ENCODE measurements at regions not wholly inside any gene's neighbourhood (a gene's known extent, or its start where the extent isn't known, plus 50 kb on each side); places are given as distances from the start of the nearest gene placed in this dataset.
A peak's percentile ranks its signal among the peaks of the same experiment; 100 is the strongest.

- no peak for DNase-seq (ENCODE audit: low spot score)
- in situ Hi-C loops (cut with HindIII; ENCODE audit: low sequenced_read_pairs) = no loop called here
These were observed 113.4 kb upstream of the CCDC68 start for GRCh38 chr18:55072698-55073097.

- no peak for DNase-seq (ENCODE audit: low spot score)
- in situ Hi-C loops (cut with HindIII; ENCODE audit: low sequenced_read_pairs) = no loop called here
These were observed 112.9 kb upstream of the CCDC68 start for GRCh38 chr18:55072181-55072580.

DNA sequence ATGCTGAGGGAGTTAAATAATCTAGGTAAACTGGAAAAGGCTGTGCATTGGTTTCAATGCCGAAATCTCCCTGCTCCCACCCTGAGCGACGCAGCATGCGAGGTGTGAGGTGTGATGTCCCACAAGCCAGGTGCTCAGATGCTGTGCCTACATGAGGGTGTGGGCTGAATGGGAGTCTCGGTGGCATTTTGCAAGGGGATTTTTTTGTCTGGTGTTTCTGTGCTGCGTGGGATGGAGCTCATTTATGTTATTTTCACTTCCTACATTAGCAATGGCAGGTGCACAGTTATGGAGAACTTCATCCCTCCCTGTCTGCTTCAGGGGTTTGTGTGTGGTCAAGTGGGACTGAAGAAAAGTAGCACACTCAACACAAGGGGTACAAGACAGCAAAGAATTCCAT lies 110.2 kb upstream of the CCDC68 start:
- in situ Hi-C loops (cut with HindIII; ENCODE audit: low sequenced_read_pairs) = no loop called here
- DNase-seq (ENCODE audit: low spot score) = no peak

DNA sequence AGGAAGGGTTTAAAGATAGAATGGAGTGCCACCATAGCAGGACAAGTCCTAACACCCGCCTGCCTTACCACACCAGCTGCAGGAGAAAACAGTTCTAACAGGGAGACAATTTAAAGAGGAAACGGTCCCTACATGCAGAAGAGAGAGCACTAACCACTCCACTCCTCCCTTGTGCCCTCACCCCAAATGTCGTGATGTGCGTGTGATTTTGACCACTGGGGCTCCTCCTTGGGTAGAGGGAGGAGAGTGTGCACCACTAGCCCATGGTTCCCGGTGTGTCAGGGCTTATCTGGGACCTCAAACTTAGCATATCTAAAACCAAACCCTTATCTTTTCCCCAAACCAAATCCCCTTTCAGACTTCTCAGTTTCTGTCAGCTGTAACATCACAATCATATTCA lies 105.5 kb upstream of the CCDC68 start:
- DNase-seq (ENCODE audit: low spot score) = no peak
- in situ Hi-C loops (cut with HindIII; ENCODE audit: low sequenced_read_pairs) = no loop called here

- no peak for DNase-seq (ENCODE audit: low spot score)
- in situ Hi-C loops (cut with HindIII; ENCODE audit: low sequenced_read_pairs) = no loop called here
These were observed 104.8 kb upstream of the CCDC68 start for GRCh38 chr18:55064073-55064472.

DNA sequence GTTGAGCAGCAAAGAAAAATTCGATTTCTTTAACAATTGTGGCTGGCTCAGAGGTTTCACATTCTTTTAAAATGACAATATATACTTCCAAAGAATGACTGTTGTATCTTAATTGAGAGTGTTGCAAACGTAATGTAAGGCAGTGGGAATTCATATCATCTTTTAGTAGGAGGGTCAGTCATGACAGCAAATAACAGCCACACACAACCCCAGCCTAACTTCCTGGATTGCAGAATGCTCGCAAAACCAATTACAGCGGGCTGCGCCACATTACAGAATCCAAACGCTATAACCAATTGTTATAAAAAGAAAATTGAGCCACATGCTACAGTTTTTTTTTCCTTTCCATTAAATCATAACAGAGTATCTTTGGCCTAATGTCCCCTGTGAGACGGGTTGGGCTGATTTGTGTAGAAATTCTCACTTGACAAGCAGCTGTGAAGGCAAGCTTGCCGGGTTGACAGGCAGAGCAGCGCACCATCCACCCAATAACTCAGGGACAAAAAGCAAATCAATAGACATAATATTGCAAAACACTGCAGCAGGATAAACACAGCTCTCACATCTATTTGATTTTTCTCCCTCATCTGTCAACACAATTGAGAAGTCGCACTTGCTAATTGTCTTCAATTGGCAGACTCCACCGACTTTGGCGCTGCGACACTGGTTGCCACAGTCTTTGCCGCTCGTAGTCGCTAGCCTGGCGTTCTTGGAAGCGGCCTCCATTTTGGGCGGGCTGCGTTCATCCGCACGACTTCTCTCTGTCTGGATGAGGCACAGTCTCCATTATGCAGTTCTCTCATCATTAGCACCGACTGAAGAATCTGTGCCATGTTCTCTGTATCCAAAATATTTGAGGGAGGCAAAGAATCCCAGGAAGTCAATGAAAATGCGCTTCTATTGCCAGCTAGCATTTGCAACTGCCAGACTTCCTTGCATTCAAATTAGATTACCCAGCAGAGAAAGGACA lies 95.0 kb upstream of the CCDC68 start:
- in situ Hi-C loops (cut with HindIII; ENCODE audit: low sequenced_read_pairs) = no loop called here

GRCh38 chr18:55048892-55049291 lies 89.6 kb upstream of the CCDC68 start:
- in situ Hi-C loops (cut with HindIII; ENCODE audit: low sequenced_read_pairs) = no loop called here
- DNase-seq (ENCODE audit: low spot score) = no peak

More for the DNA sequence above, 95.0 kb upstream of the CCDC68 start:
- DNase-seq (ENCODE audit: low spot score) = peak; percentile 18

DNA sequence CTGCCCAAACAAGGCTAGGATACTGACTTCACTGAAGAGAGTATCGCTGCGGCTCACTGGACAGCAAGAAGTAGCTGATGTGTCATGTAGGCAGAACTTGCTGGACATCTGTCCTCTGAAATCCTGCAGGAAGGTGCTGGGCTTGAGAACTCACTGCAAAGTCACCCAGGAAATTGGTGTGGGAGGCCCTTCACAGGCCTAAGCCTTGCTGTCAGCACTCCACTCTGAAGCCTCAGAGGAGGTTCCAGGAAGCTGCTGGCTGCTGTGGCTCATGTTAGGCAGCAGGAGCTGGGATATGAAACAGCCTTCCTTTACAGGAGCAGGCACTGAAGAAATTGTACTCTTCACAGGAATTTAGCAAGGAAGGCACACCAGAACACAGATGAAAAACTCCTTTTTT lies 88.3 kb upstream of the CCDC68 start:
- DNase-seq (ENCODE audit: low spot score) = no peak
- in situ Hi-C loops (cut with HindIII; ENCODE audit: low sequenced_read_pairs) = no loop called here

DNA sequence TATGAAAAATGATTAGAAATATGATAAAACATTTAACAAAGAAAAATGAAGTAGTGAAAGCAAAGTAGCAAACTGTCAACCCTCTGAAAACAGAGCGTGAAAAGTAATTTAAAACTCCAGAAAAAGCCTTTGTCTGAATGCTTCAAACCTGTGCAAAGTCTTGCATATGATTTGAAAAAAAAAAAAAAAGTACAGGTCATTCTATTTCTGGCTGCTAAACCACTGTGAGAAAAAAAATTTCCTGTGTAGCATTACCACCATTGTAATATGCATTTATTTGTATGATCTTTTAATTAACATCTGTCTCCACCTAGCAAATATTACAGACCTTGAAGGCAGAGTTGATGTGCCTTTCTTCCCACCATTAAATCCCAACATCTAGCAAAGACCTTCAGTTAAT lies 82.1 kb upstream of the CCDC68 start:
- DNase-seq (ENCODE audit: low spot score) = no peak
- in situ Hi-C loops (cut with HindIII; ENCODE audit: low sequenced_read_pairs) = no loop called here

DNA sequence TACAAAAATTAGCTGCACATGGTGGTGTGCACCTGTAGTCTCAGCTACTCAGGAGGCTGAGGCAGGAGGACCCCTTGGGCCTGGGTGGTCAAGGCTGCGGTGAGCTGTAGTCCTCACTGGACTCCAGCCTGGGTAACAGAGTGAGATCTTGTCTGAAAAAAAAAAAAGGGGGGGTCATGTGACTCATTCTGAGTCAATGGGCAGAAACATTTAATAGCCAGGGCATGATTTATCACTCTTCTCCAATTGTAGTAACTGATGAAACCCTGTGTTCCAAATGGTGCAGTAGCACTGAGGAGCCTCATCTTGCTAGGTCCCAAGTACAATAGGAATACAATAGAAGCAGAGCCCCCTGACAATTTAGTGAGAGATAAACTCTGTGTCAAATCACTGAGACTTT lies 78.9 kb upstream of the CCDC68 start:
- DNase-seq (ENCODE audit: low spot score) = no peak
- in situ Hi-C loops (cut with HindIII; ENCODE audit: low sequenced_read_pairs) = no loop called here

- in situ Hi-C loops (cut with HindIII; ENCODE audit: low sequenced_read_pairs) = no loop called here
- DNase-seq (ENCODE audit: low spot score) = no peak
These were observed 75.5 kb upstream of the CCDC68 start for GRCh38 chr18:55034742-55035141.

GRCh38 chr18:55031979-55032378 lies 72.7 kb upstream of the CCDC68 start:
- in situ Hi-C loops (cut with HindIII; ENCODE audit: low sequenced_read_pairs) = no loop called here
- no peak for DNase-seq (ENCODE audit: low spot score)

GRCh38 chr18:55031576-55031975 lies 72.3 kb upstream of the CCDC68 start:
- in situ Hi-C loops (cut with HindIII; ENCODE audit: low sequenced_read_pairs) = no loop called here
- DNase-seq (ENCODE audit: low spot score) = no peak

- DNase-seq (ENCODE audit: low spot score) = no peak
- in situ Hi-C loops (cut with HindIII; ENCODE audit: low sequenced_read_pairs) = no loop called here
These were observed 71.9 kb upstream of the CCDC68 start for GRCh38 chr18:55031164-55031563.

DNA sequence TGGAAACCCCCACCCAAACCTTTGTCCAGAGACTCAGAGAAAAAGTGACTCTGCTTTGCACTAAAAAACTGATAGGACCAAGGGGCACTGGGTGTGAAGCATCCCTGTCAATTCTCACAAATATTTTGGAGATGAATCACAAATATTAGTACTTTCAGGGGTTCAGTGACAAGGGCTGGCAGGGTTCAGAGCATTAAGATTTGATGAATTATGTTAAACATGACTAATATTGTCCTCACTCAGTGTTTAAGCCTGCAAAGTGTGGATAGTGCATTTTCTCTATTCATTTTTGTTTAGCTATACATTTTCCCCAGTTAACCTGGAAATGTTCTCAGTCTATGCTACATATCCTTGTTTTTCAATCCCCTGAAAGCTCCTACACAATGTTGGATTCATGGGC lies 65.3 kb upstream of the CCDC68 start:
- DNase-seq (ENCODE audit: low spot score) = no peak
- in situ Hi-C loops (cut with HindIII; ENCODE audit: low sequenced_read_pairs) = no loop called here

DNA sequence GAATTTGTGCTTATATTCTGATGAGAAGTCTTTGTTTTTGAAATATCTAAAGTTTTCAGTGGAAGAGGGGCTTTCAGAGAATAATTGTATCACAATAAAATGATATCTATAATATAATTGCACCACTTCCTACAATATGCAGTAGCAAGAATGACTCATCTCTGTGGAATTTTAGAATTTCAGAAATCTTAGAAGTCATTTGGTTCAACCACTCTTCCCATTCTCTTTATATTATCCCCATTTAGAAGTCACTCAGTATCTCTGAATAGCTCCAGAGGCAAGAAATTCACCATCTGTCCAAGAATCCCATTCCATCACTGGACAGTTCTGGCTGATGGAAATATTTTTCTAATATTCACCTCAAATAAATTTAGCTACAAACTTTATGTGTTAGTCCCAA lies 59.3 kb upstream of the CCDC68 start:
- in situ Hi-C loops (cut with HindIII; ENCODE audit: low sequenced_read_pairs) = no loop called here
- no peak for DNase-seq (ENCODE audit: low spot score)

GRCh38 chr18:55014095-55014494 lies 54.8 kb upstream of the CCDC68 start:
- in situ Hi-C loops (cut with HindIII; ENCODE audit: low sequenced_read_pairs) = no loop called here
- no peak for DNase-seq (ENCODE audit: low spot score)

- no peak for DNase-seq (ENCODE audit: low spot score)
- in situ Hi-C loops (cut with HindIII; ENCODE audit: low sequenced_read_pairs) = no loop called here
These were observed 54.4 kb upstream of the CCDC68 start for GRCh38 chr18:55013685-55014084.

DNA sequence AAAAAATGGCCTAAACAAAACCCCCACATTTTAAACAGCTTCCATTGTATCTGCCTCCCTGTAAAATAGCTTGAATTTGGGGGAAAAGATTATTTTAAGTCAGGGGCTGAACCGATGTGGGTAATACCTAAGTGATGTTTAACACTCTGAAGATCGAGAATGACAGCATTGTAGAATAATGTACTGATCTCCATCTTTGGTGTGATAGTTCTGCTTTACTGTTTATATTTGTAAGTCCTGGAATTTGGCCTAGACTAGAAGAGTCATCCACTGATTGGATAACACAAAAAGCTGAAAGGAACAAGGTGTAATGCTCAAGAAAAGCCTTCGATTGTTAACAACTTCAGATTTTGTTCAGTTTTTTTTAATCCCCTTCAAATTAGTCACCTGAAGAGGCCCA lies 53.8 kb upstream of the CCDC68 start:
- DNase-seq (ENCODE audit: low spot score) = no peak
- in situ Hi-C loops (cut with HindIII; ENCODE audit: low sequenced_read_pairs) = no loop called here

- DNase-seq (ENCODE audit: low spot score) = no peak
- in situ Hi-C loops (cut with HindIII; ENCODE audit: low sequenced_read_pairs) = no loop called here
These were observed 52.7 kb upstream of the CCDC68 start for GRCh38 chr18:55012008-55012407.

All from G401 (cell line).